ENCODE measurements at regions not wholly inside any gene's neighbourhood (a gene's known extent, or its start where the extent isn't known, plus 50 kb on each side); places are given as distances from the start of the nearest gene placed in this dataset.

- BruUV-seq (replicated peaks): no TSS peak
- Histone ChIP-seq H2BK20ac (ENCODE audit: low read depth, low read length) (no peak overlapping the region), H3K56ac (ENCODE audit: extremely low read depth, insufficient read depth, low read length) (no peak overlapping the region), H4K8ac (ENCODE audit: low read depth in 2 of 2, low read length in 2 of 2) (no peak overlapping the region), H2BK15ac (ENCODE audit: low read depth, low read length) (no peak overlapping the region), H4K91ac (ENCODE audit: insufficient read depth, low read depth, low read length) (no peak overlapping the region), H2AK9ac (replicated peaks; ENCODE audit: low read depth, low read length, poor library complexity) (no peak overlapping the region), H3K18ac (ENCODE audit: low read depth, low read length) (no peak overlapping the region), H3K27me3 (ENCODE audit: control insufficient read depth, insufficient read depth, low read length) (no peaks in the 10 kb centered on the region), H2AFZ (replicated peaks; ENCODE audit: low read length, poor library complexity) (no peak overlapping the region), H3K27ac (ENCODE audit: insufficient read depth, low read length) (no peak overlapping the region), H2BK120ac (ENCODE audit: low read depth, low read length) (no peak overlapping the region), H3K4ac (ENCODE audit: low read depth, low read length) (no peak overlapping the region), H3K4me2 (ENCODE audit: low read depth, low read length) (no peak overlapping the region), H3K9me1 (ENCODE audit: insufficient read depth, low read length) (no peaks in the 10 kb centered on the region), H3K36me3 (ENCODE audit: control insufficient read depth, insufficient read depth, low read length) (no peaks in the 10 kb centered on the region), H3K4me1 (ENCODE audit: control insufficient read depth, insufficient read depth, low read length) (no peaks in the 10 kb centered on the region), H3K79me1 (ENCODE audit: low read depth in 1 of 2, low read length in 2 of 2) (no peaks in the 10 kb centered on the region), H3K14ac (replicated peaks; ENCODE audit: low read depth, low read length) (no peak overlapping the region), H4K5ac (ENCODE audit: low read depth, low read length) (no peak overlapping the region), H2AK5ac (ENCODE audit: low read depth, low read length) (no peak overlapping the region), H3K23ac (ENCODE audit: low read depth, low read length) (no peak overlapping the region), H3K4me3 (ENCODE audit: insufficient read depth, low read depth, low read length) (no peak overlapping the region), H3K9me3 (ENCODE audit: control insufficient read depth, insufficient read depth, low read length) (peaks cover 4% of the 10 kb centered on the region; the same call in 1 of the 2 replicates), H4K20me1 (ENCODE audit: insufficient read depth, low read length) (no peaks in the 10 kb centered on the region), H3K9ac (ENCODE audit: low read depth, low read length) (no peak overlapping the region), H2BK5ac (ENCODE audit: low read depth, low read length, poor library complexity, severe bottlenecking) (no peak overlapping the region)
- no peak for ATAC-seq (ENCODE audit: low read depth)
- no peak for DNase-seq
- ChIA-PET POLR2A (ENCODE audit: unreplicated experiment) (no interaction called here), CTCF (no interaction called here)
- WGBS, 2 experiments (ENCODE audit: extremely low coverage in 2 of 2, insufficient read length in 1 of 2): no CpG with 5 or more reads among the region's 2 CpGs
- no peak for TF ChIP-seq MXI1 (IDR thresholded peaks at IDR 0.05; ENCODE audit: borderline replicate concordance, low read depth, low read length)
- TF ChIP-seq NFE2L2 (IDR thresholded peaks at IDR 0.05; ENCODE audit: low read depth, low read length): no peak
- no peak for TF ChIP-seq POLR2A (IDR thresholded peaks at IDR 0.05; ENCODE audit: low read depth, low read length)
- TF ChIP-seq FOS (IDR thresholded peaks at IDR 0.05; ENCODE audit: low read depth, low read length): no peak
- TF ChIP-seq, protein P1, sequence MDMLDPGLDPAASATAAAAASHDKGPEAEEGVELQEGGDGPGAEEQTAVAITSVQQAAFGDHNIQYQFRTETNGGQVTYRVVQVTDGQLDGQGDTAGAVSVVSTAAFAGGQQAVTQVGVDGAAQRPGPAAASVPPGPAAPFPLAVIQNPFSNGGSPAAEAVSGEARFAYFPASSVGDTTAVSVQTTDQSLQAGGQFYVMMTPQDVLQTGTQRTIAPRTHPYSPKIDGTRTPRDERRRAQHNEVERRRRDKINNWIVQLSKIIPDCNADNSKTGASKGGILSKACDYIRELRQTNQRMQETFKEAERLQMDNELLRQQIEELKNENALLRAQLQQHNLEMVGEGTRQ (IDR thresholded peaks at IDR 0.05; ENCODE audit: low read depth, low read length): no peak
- no peak for TF ChIP-seq MAZ (IDR thresholded peaks at IDR 0.05; ENCODE audit: borderline replicate concordance, low read depth, low read length)
- no peak for TF ChIP-seq BHLHE40 (IDR thresholded peaks at IDR 0.05; ENCODE audit: low read depth, low read length)
- no peak for TF ChIP-seq CHD1 (IDR thresholded peaks at IDR 0.05; ENCODE audit: low read depth, low read length)
- TF ChIP-seq SMC3 (IDR thresholded peaks at IDR 0.05; ENCODE audit: low read depth, low read length): no peak
- TF ChIP-seq RFX5 (IDR thresholded peaks at IDR 0.05; ENCODE audit: low read depth, low read length): no peak
- TF ChIP-seq RCOR1 (IDR thresholded peaks at IDR 0.05; ENCODE audit: insufficient replicate concordance, low read length): no peak
- TF ChIP-seq MAFK (IDR thresholded peaks at IDR 0.05; ENCODE audit: low read depth, low read length): no peak
- TF ChIP-seq ELK1 (IDR thresholded peaks at IDR 0.05; ENCODE audit: borderline replicate concordance, low read depth, low read length): no peak
- no peak for TF ChIP-seq CEBPB (IDR thresholded peaks at IDR 0.05; ENCODE audit: low read depth, low read length)
- TF ChIP-seq CTCF (conservative IDR thresholded peaks at IDR 0.05; ENCODE audit: low read depth, low read length): no peak
- intact Hi-C loops (cut with micrococcal nuclease): no loop called here
- in situ Hi-C loops (cut with MboI; ENCODE audit: low sequenced_read_pairs): no loop called here
- dilution Hi-C loops (cut with HindIII; ENCODE audit: low sequenced_read_pairs, unreplicated experiment): no loop called here
Observed at GRCh38 chr7:89714131-89714530, 440.1 kb upstream of the STEAP1 start.

All from IMR-90 (cell line).